ENCODE measurements at regions not wholly inside any gene's neighbourhood (a gene's known extent, or its start where the extent isn't known, plus 50 kb on each side); places are given as distances from the start of the nearest gene placed in this dataset.

DNA sequence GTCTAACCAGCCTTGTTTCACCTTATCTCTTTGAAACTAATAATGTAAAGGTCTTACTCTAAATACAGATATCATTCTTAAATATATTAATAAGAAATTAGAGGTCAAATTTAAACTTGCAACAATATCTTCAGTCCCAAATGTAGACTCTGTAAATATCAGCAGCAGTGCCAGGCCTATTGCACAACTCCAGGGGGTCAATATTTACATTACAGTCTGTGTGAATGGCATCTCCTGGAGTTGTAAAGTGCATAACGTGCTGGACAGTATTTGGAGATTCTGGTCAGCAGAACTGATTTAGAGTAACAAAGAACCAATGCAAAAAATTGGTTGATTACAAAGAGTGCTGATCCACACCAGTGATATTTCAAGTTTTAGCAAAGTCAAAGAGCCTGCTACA is 1225.9 kb downstream of the PCDH19 start:
- no peak overlapping the region for H3K4me3 ChIP-seq (ENCODE audit: low read depth, low read length)
- H3K27ac ChIP-seq, result no peak overlapping the region
- TF ChIP-seq, protein P1, sequence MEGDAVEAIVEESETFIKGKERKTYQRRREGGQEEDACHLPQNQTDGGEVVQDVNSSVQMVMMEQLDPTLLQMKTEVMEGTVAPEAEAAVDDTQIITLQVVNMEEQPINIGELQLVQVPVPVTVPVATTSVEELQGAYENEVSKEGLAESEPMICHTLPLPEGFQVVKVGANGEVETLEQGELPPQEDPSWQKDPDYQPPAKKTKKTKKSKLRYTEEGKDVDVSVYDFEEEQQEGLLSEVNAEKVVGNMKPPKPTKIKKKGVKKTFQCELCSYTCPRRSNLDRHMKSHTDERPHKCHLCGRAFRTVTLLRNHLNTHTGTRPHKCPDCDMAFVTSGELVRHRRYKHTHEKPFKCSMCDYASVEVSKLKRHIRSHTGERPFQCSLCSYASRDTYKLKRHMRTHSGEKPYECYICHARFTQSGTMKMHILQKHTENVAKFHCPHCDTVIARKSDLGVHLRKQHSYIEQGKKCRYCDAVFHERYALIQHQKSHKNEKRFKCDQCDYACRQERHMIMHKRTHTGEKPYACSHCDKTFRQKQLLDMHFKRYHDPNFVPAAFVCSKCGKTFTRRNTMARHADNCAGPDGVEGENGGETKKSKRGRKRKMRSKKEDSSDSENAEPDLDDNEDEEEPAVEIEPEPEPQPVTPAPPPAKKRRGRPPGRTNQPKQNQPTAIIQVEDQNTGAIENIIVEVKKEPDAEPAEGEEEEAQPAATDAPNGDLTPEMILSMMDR (IDR thresholded peaks at IDR 0.05; ENCODE audit: low read depth, low read length, missing control alignments), result no peak
- H3K27me3 ChIP-seq (replicated peaks), result no peaks in the 10 kb centered on the region
- DNase-seq, result no peak
- in situ Hi-C loops (cut with HindIII; ENCODE audit: low pct_ligation_motif_present, low sequenced_read_pairs), result no loop called here
- no peaks in the 10 kb centered on the region for H3K36me3 ChIP-seq (replicated peaks)

DNA sequence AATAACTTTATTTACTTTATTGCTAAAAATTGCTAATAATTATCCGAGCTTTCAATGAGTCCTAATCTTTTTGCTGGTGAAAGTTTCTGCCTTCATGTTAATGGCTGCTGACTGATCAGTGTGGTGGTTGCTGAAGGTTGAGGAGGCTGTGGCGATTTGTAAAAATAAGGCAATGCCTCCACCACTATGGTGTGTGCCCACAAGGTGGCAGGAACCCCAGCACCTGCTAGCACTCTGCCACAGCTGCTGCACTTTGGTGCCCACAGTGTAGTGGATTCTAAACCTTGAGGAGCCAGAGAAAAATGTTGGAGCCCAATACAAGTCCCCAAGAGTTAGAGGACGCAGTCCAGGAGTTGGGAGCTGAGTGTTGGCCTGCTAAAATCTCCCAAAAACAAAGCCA is 1237.1 kb downstream of the PCDH19 start:
- H3K36me3 ChIP-seq (replicated peaks), result no peaks in the 10 kb centered on the region
- DNase-seq, result no peak
- H3K27me3 ChIP-seq (replicated peaks), result no peaks in the 10 kb centered on the region
- no peak overlapping the region for H3K27ac ChIP-seq
- in situ Hi-C loops (cut with HindIII; ENCODE audit: low pct_ligation_motif_present, low sequenced_read_pairs), result no loop called here
- no peak overlapping the region for H3K4me3 ChIP-seq (ENCODE audit: low read depth, low read length)
- TF ChIP-seq, protein P1 (IDR thresholded peaks at IDR 0.05; ENCODE audit: low read depth, low read length, missing control alignments), result no peak

GRCh38 chrX:99142745-99143144 is 1267.3 kb downstream of the PCDH19 start:
- no peak for DNase-seq
- TF ChIP-seq, protein P1 (IDR thresholded peaks at IDR 0.05; ENCODE audit: low read depth, low read length, missing control alignments), result no peak
- no peak overlapping the region for H3K27ac ChIP-seq
- no peak overlapping the region for H3K4me3 ChIP-seq (ENCODE audit: low read depth, low read length)
- in situ Hi-C loops (cut with HindIII; ENCODE audit: low pct_ligation_motif_present, low sequenced_read_pairs), result no loop called here
- H3K27me3 ChIP-seq (replicated peaks), result no peaks in the 10 kb centered on the region
- H3K36me3 ChIP-seq (replicated peaks), result no peaks in the 10 kb centered on the region

DNA sequence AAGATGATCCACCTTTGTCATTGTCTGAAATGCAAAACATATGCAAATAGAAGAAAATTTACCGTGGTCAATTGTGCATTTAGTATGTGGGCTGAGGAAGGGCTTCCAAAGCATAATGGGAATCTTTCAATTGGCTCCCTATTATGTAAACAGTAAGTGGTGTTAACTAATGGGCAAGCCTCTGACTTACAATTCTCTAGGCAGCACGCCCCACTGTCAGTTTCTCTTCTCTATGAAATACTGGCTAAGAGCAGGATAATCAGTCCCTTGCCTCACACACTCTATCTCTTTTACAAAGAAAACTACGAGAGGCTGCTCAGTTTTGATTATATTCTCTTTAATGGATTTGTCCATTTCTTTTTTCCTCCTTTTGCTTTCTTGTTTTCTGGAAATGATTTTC is 1272.6 kb downstream of the PCDH19 start:
- no peaks in the 10 kb centered on the region for H3K27me3 ChIP-seq (replicated peaks)
- H3K4me3 ChIP-seq (ENCODE audit: low read depth, low read length), result no peak overlapping the region
- in situ Hi-C loops (cut with HindIII; ENCODE audit: low pct_ligation_motif_present, low sequenced_read_pairs), result no loop called here
- no peak for DNase-seq
- H3K36me3 ChIP-seq (replicated peaks), result no peaks in the 10 kb centered on the region
- H3K27ac ChIP-seq, result no peak overlapping the region
- TF ChIP-seq, protein P1 (IDR thresholded peaks at IDR 0.05; ENCODE audit: low read depth, low read length, missing control alignments), result no peak

DNA sequence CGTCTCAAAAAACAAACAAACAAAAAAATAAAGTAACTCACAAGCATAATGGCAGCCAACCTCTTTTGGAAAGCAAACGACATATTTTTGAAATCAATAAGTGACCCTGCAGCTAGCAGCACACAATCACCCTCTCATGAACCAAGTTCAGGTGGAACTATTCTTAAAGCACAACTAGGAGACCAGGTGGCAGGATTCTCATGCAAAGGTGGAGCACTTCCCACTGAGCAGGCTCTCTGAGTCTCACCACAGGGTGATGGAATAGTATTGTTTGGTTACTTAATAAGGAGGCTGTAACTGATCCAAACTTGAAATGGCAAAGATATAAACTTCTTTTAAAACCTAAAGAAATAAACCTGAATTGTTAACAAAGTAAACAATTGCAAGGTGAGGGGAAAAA is 1293.1 kb downstream of the PCDH19 start:
- Histone ChIP-seq H3K27ac (no peak overlapping the region), H3K27me3 (replicated peaks) (no peaks in the 10 kb centered on the region), H3K4me3 (ENCODE audit: low read depth, low read length) (no peak overlapping the region), H3K36me3 (replicated peaks) (no peaks in the 10 kb centered on the region)
- no peak for DNase-seq
- in situ Hi-C loops (cut with HindIII; ENCODE audit: low pct_ligation_motif_present, low sequenced_read_pairs), result no loop called here
- TF ChIP-seq, protein P1 (IDR thresholded peaks at IDR 0.05; ENCODE audit: low read depth, low read length, missing control alignments), result no peak

GRCh38 chrX:99095965-99096635 is 1314.0 kb downstream of the PCDH19 start:
- H3K27ac ChIP-seq, result no peak overlapping the region
- DNase-seq, result no peak
- no peaks in the 10 kb centered on the region for H3K27me3 ChIP-seq (replicated peaks)
- TF ChIP-seq, protein P1 (IDR thresholded peaks at IDR 0.05; ENCODE audit: low read depth, low read length, missing control alignments), result no peak
- H3K36me3 ChIP-seq (replicated peaks), result no peaks in the 10 kb centered on the region
- no peak overlapping the region for H3K4me3 ChIP-seq (ENCODE audit: low read depth, low read length)
- in situ Hi-C loops (cut with HindIII; ENCODE audit: low pct_ligation_motif_present, low sequenced_read_pairs), result no loop called here

Measured in brain microvascular endothelial cell (primary cell).